ENCODE measurements at regions not wholly inside any gene's neighbourhood (a gene's known extent, or its start where the extent isn't known, plus 50 kb on each side); places are given as distances from the start of the nearest gene placed in this dataset.

DNA sequence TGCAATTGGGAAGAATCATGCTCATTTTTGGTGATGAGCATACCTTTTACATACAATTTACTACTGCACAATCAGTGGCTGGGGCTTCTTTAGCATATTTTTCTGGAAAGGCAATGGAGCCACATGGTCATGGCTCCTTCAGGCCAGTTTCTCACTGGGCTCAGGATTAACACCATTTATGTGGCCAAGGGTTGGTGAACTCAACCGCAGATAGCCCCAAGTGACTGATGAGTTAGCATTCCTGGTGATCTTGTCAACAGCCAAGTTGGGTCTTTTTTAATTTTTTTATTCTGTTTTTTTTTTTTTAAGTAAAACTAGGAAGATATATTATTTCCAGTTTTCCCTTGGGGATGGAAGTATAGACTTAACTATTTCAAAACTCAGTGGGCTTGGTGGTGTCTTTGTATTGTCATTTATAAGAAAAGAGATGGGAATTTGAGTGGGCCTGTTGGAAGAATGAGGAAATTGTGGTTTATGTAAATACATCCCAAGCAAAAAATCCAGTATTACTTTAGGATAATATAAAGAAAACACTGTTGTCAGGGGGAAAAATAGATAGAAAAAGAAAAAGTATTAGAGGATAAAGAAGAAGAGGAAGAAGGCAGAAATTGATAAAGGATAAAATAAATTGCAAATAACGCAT, 397.4 kb downstream of the MAFB start:
- Histone ChIP-seq H3K4me3 (no peak overlapping the region), H3K27ac (no peak overlapping the region), H3K9me3 (peaks cover 0 to 4% (median 0%) of the 10 kb centered on the region in 4 donors), H3K4me1 (peaks cover 0 to 16% (median 9%) of the 10 kb centered on the region in 4 donors), H3K36me3 (no peaks in the 10 kb centered on the region), H3K27me3 (no peaks in the 10 kb centered on the region)
- no peak for DNase-seq
- 94% methylated on average over 2 of the region's 2 CpGs for WGBS, 2 donors
- TF ChIP-seq POLR2A (IDR thresholded peaks at IDR 0.05) (no peak), EP300 (IDR thresholded peaks at IDR 0.05) (no peak), POLR2AphosphoS5 (IDR thresholded peaks at IDR 0.05) (no peak)
- TF ChIP-seq, protein P1, sequence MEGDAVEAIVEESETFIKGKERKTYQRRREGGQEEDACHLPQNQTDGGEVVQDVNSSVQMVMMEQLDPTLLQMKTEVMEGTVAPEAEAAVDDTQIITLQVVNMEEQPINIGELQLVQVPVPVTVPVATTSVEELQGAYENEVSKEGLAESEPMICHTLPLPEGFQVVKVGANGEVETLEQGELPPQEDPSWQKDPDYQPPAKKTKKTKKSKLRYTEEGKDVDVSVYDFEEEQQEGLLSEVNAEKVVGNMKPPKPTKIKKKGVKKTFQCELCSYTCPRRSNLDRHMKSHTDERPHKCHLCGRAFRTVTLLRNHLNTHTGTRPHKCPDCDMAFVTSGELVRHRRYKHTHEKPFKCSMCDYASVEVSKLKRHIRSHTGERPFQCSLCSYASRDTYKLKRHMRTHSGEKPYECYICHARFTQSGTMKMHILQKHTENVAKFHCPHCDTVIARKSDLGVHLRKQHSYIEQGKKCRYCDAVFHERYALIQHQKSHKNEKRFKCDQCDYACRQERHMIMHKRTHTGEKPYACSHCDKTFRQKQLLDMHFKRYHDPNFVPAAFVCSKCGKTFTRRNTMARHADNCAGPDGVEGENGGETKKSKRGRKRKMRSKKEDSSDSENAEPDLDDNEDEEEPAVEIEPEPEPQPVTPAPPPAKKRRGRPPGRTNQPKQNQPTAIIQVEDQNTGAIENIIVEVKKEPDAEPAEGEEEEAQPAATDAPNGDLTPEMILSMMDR (IDR thresholded peaks at IDR 0.05): no peak
- intact Hi-C loops (cut with DNase I): no loop called here

- intact Hi-C loops (cut with DNase I): loop anchor here (5.0 kb wide), 2 partner anchors 300 to 400 kb away; partner anchors contain the start of gene MAFB
- no peak for DNase-seq
- Histone ChIP-seq H3K9me3 (no peaks in the 10 kb centered on the region), H3K4me3 (no peak overlapping the region), H3K27me3 (no peaks in the 10 kb centered on the region), H3K36me3 (no peaks in the 10 kb centered on the region), H3K27ac (peak overlapping the region in 3 of 4 donors; percentile 61 to 77 (median 67)), H3K4me1 (peaks cover 0 to 19% (median 13%) of the 10 kb centered on the region in 4 donors)
- 28 to 79% methylated on average over 2 of the region's 2 CpGs for WGBS, 2 donors
- TF ChIP-seq, protein P1 (IDR thresholded peaks at IDR 0.05): no peak
- no peak for TF ChIP-seq POLR2A (IDR thresholded peaks at IDR 0.05)
- TF ChIP-seq POLR2AphosphoS5 (IDR thresholded peaks at IDR 0.05): no peak
- no peak for TF ChIP-seq EP300 (IDR thresholded peaks at IDR 0.05)
Measured at GRCh38 chr20:40287683-40288082, 401.4 kb downstream of the MAFB start.

DNA sequence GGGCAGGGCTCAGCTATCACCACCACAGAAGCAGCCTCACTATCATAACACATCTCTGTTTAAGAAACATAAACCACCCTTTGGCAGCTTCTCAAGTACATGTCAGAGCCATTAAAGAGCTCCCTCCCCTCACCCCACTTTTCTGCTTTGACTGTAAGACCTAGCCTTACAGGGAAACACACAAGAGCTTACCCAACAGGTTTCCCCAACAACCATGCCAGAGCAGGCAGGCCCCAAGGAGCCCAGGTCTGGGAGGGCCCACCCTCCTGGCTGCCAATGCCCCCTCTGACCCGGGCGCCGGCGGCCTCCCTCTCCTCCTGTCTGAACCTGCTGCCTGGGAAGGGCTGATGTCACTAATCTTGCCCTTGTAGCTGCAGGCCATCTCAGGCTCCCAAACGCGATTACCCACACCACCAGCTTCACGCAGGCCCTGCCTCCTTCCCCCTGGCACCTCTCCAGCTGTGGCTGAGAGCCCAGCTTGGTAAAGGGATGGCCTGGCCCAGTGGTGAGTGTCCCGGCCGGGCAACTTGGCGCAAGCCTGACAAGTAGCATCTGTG, 402.0 kb downstream of the MAFB start:
- intact Hi-C loops (cut with DNase I): loop anchor here (5.0 kb wide), 2 partner anchors 300 to 400 kb away; partner anchors contain the start of gene MAFB
- H3K9me3 ChIP-seq: no peaks in the 10 kb centered on the region
- no peak overlapping the region for H3K4me3 ChIP-seq
- peak overlapping the region in 3 of 4 donors; percentile 61 to 77 (median 67) for H3K27ac ChIP-seq
- H3K4me1 ChIP-seq: peaks cover 0 to 25% (median 19%) of the 10 kb centered on the region in 4 donors
- no peaks in the 10 kb centered on the region for H3K36me3 ChIP-seq
- 14 to 57% methylated on average over 10 of the region's 10 CpGs for WGBS, 2 donors
- peak; percentile 89 for DNase-seq
- no peaks in the 10 kb centered on the region for H3K27me3 ChIP-seq
- TF ChIP-seq POLR2A (IDR thresholded peaks at IDR 0.05) (no peak), EP300 (IDR thresholded peaks at IDR 0.05) (no peak), POLR2AphosphoS5 (IDR thresholded peaks at IDR 0.05) (peak in 1 of 4 donors; percentile 20)

GRCh38 chr20:40284611-40285010, 404.4 kb downstream of the MAFB start:
- intact Hi-C loops (cut with DNase I): loop anchor here (5.0 kb wide), 2 partner anchors 297 to 403 kb away; partner anchors contain the start of gene MAFB
- H3K36me3 ChIP-seq: no peaks in the 10 kb centered on the region
- H3K9me3 ChIP-seq: no peaks in the 10 kb centered on the region
- DNase-seq: no peak
- H3K27me3 ChIP-seq: no peaks in the 10 kb centered on the region
- H3K27ac ChIP-seq: no peak overlapping the region
- H3K4me3 ChIP-seq: no peak overlapping the region
- H3K4me1 ChIP-seq: peaks cover 0 to 30% (median 20%) of the 10 kb centered on the region in 4 donors
- TF ChIP-seq EP300 (IDR thresholded peaks at IDR 0.05) (no peak), POLR2AphosphoS5 (IDR thresholded peaks at IDR 0.05) (no peak), POLR2A (IDR thresholded peaks at IDR 0.05) (no peak)
- TF ChIP-seq, protein P1 (IDR thresholded peaks at IDR 0.05): no peak
- WGBS, 2 donors: 17 to 68% methylated on average over 2 of the region's 2 CpGs

DNA sequence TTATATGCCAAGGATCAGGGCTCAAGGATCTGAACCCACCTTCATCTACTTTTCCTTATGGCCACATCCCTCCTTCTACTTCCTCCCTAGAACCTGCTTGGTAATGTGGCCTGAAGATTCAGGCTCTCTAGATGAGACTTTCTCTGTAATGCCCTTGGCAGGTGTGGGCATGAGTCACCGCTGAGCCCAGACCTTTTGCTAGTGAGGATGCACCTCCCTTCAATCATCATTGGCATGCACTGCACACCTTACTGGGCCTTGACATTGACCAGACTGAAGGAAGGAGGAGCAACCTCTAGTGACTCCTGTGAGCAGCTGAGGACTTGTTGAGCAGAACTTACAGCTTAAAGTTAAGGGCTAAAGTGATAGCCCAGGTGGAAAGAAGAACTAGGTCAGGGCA, 405.3 kb downstream of the MAFB start:
- peaks cover 0 to 39% (median 24%) of the 10 kb centered on the region in 4 donors for H3K4me1 ChIP-seq
- no peak overlapping the region for H3K4me3 ChIP-seq
- no peaks in the 10 kb centered on the region for H3K36me3 ChIP-seq
- DNase-seq: no peak
- TF ChIP-seq EP300 (IDR thresholded peaks at IDR 0.05): no peak
- no peak for TF ChIP-seq POLR2AphosphoS5 (IDR thresholded peaks at IDR 0.05)
- no peak for TF ChIP-seq POLR2A (IDR thresholded peaks at IDR 0.05)
- TF ChIP-seq, protein P1 (IDR thresholded peaks at IDR 0.05): no peak
- 77 to 85% methylated on average over 1 of the region's 1 CpG for WGBS, 2 donors
- no peaks in the 10 kb centered on the region for H3K9me3 ChIP-seq
- no peaks in the 10 kb centered on the region for H3K27me3 ChIP-seq
- intact Hi-C loops (cut with DNase I): no loop called here
- no peak overlapping the region for H3K27ac ChIP-seq

Measured in sigmoid colon (tissue), 6 donors.